GM13976 (cell line): ENCODE measurements at regions not wholly inside any gene's neighbourhood (a gene's known extent, or its start where the extent isn't known, plus 50 kb on each side); places are given as distances from the start of the nearest gene placed in this dataset.

ENCODE experiments used
- DNase-seq: peaks from one replicate; pipeline ENCODE4 v3.0.0; 2012; ENCODE audit warnings: low spot score
- CTCF ChIP-seq: IDR thresholded peaks from 2 replicates; pipeline ENCODE4 v1.5.1; 2012; ENCODE audit warnings: borderline replicate concordance, mild to moderate bottlenecking; ENCODE audit not compliant: insufficient read depth; ENCODE audit errors: extremely low read depth, missing control alignments, control extremely low read depth
- in situ Hi-C: fragments of 300-500 bp; cut with MboI; formaldehyde crosslinking; loops from one replicate; pipeline ENCODE4 v1.12.0; 2022; ENCODE audit warnings: low sequenced_read_pairs, mixed read lengths, inconsistent platforms; ENCODE audit not compliant: unreplicated experiment

- in situ Hi-C loops, result no loop called here
- DNase-seq, result no peak
- no peak for TF ChIP-seq CTCF
Observed at GRCh38 chr5:104757915-104758314, 1195.3 kb upstream of the NUDT12 start.

- no peak for DNase-seq
- no peak for TF ChIP-seq CTCF
- in situ Hi-C loops, result no loop called here
Observed at GRCh38 chr5:104755806-104756205, 1193.2 kb upstream of the NUDT12 start.

DNA sequence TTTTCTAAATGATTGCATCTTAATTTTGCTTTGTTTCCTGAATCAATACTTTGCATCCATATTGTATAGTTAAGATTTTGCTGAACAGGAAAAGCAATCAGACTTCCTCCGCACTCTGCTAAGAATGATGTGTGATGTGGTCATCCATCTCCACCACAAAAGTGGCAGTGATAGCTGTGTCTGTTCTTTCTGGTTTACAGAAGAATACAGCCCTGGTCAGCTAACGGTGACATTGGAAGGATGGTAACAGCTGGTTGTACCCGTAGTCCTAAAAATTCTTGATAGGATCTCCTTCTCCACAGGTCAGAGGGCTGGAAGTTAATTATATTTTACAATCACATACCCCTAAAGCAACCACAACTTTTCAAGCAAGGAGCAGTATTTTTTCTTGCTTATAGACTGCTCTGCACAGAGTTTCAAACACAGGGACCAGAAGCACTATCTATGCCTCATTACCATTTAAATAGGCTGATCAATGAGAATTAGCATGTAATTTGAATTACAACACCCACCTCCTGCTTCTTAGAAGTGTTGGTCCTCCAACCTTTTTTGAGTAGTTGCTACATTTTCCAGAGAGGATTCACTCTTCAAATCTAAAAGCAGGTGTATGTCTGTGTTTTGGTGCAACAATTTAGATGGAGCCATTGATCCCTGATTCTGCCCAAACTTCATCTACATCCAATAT, 1191.9 kb upstream of the NUDT12 start:
- TF ChIP-seq CTCF, result no peak
- no peak for DNase-seq
- in situ Hi-C loops, result no loop called here

- DNase-seq, result no peak
- in situ Hi-C loops, result no loop called here
- TF ChIP-seq CTCF, result no peak
Observed at GRCh38 chr5:104751969-104752368, 1189.4 kb upstream of the NUDT12 start.

GRCh38 chr5:104739905-104740304, 1177.3 kb upstream of the NUDT12 start:
- no peak for TF ChIP-seq CTCF
- DNase-seq, result no peak
- in situ Hi-C loops, result no loop called here

DNA sequence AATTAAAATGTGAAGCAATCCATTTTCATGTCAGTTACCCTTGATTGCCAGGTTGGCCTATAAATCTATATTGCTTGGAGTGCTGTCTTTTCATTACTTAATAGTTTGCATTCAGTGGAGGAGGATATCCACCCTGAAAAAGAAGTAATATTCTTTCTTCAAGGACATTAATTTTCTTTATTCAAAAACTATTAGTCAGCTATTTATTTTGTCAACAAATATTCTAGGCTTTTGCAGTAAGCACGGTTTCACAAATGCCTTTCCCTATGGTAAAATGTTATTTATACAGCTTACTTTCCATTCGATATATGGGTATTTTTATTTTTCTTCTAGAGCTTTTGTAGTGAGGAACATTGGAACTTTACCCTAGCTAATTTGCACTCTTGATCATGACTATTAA, 1176.9 kb upstream of the NUDT12 start:
- no peak for DNase-seq
- no peak for TF ChIP-seq CTCF
- in situ Hi-C loops, result no loop called here
